Adrenal gland (tissue), 5 donors: ENCODE measurements at regions not wholly inside any gene's neighbourhood (a gene's known extent, or its start where the extent isn't known, plus 50 kb on each side); places are given as distances from the start of the nearest gene placed in this dataset.

Source experiments
- CTCF ChIP-seq, 6 experiments: fragments of 450-650 bp in 4 of 6; fragments of 200-600 bp in 2 of 6; sonication (generic) in 1 of 6; IDR thresholded peaks; 1 replicate in 5 of 6; 2 replicates in 1 of 6; pipeline versions ENCODE4 v1.5.1 to v1.8.0; 2016 to 2021; ENCODE audit warnings: antibody characterized with exemption in 6 of 6, mild to moderate bottlenecking in 2 of 6, moderate library complexity in 1 of 6
- POLR2A ChIP-seq, 2 donors: fragments of 450-650 bp; IDR thresholded peaks; one replicate each; pipeline ENCODE4 v1.6.1; 2017; ENCODE audit warnings: antibody characterized with exemption in 2 of 2, mild to moderate bottlenecking in 2 of 2, moderate library complexity in 1 of 2
- donor health status: DM: no; HTN: no; CAD: no.

- TF ChIP-seq CTCF (IDR thresholded peaks at IDR 0.05) (no peak), POLR2A (IDR thresholded peaks at IDR 0.05) (no peak)
These were observed 51.0 kb upstream of the L3MBTL3 start for GRCh38 chr6:129967427-129967826.
